ENCODE measurements at regions not wholly inside any gene's neighbourhood (a gene's known extent, or its start where the extent isn't known, plus 50 kb on each side); places are given as distances from the start of the nearest gene placed in this dataset.

DNA sequence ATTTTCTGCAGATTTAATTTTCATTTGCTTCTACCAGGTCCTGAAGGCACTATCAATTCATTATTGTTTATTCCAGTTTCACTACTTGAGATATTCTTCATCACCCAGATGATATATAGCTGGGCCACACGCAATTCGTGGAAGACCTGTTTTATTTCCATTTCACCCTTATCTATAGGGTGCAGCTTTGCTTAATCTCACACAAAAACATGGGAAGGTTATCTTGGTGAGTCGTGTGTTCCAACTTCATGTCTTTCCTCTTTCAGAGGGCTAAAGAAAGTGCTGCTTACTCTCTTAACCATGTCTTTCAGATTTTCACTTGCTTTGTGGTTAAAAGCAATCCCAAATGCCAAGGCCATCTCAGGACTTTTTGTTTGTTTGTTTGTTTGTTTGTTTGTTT lies 194.0 kb downstream of the SOD2 start:
- FAIRE-seq = no peak
- no peak for DNase-seq (ENCODE audit: insufficient read length, low spot score)

DNA sequence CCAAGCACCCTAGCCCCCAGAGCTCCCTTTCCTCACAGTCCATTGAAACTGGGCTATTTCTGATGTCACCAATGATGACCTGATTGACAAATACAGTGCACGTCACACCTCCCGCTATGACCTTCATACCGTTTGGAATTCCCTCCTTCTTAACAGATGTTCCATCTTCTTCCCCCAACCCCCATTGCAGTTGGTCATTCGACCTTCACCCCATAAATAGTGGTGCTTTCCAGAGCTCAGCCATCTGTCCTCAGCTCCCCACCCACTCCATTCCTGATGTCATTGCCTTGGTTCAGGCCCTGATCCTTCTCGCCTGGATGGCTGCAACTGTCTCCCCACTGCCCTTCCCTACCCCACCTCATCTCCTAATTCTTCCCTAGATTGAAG lies 198.5 kb downstream of the SOD2 start:
- FAIRE-seq (no peak), DNase-seq (ENCODE audit: insufficient read length, low spot score) (no peak)
- TF ChIP-seq, protein P1, sequence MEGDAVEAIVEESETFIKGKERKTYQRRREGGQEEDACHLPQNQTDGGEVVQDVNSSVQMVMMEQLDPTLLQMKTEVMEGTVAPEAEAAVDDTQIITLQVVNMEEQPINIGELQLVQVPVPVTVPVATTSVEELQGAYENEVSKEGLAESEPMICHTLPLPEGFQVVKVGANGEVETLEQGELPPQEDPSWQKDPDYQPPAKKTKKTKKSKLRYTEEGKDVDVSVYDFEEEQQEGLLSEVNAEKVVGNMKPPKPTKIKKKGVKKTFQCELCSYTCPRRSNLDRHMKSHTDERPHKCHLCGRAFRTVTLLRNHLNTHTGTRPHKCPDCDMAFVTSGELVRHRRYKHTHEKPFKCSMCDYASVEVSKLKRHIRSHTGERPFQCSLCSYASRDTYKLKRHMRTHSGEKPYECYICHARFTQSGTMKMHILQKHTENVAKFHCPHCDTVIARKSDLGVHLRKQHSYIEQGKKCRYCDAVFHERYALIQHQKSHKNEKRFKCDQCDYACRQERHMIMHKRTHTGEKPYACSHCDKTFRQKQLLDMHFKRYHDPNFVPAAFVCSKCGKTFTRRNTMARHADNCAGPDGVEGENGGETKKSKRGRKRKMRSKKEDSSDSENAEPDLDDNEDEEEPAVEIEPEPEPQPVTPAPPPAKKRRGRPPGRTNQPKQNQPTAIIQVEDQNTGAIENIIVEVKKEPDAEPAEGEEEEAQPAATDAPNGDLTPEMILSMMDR (IDR thresholded peaks at IDR 0.05; ENCODE audit: insufficient read depth, missing control alignments) = no peak

More for the DNA sequence above, 194.0 kb downstream of the SOD2 start:
- TF ChIP-seq, protein P1 (IDR thresholded peaks at IDR 0.05; ENCODE audit: insufficient read depth, missing control alignments) = no peak

DNA sequence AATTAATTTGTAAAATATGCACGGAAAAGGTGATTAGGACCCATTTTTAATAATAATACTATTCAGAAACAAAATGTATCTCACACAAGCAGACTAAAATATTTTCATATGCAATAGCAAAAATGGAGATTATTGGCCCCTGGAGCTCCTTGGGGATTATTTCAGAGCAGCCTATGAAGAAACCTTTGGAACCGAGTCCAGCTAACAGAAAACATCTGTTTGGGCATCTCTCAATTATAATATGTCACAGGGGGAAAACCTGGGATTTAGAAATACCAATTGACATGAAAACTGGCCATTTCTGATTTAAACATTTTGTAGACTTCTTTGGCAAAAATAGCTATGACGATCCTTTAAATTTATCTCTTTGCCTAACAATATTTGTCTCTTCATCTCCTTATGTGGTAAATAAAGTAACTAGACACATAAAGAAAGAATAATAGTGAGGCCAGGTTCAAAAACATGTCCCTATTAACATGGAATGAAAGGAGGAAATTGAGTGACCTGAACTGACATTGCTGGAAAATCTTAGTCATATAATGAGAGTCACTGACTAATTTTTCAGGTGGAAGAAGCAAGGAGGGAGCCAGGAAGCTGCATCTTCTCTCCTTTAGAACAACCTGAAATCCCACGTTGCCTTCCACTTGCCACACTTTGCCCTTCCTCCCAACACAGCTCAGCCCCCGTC lies 199.0 kb downstream of the SOD2 start:
- FAIRE-seq = no peak

DNA sequence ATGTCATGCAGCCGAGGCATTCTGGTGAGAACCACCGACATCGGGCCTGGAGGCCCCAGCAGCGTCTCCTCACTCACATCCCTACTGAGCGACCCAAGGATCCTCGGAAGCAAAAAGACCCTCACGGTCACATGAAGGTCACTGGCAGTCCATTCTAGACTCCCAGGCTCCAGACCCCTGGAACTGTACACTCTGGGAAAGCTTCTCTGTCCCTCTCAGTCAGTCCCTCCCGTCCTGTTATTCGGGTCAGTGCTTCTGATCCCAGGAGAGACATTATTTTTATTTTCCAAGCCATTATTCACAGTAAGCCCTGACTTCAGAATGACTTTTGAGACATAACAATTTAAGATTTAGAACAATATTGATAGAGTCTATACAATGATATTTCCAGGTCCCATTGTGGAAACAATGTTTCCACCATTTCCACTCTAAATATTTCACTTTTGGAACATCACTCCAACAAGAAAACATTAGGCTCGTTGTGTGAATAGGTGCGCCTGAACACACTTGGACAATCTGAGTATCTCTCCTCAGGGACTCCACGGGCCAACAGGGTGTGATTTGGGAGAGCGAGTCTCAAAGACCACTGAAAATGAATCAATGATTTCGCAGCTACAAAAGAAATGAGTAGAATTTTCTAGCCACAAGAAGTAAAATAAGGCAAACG lies 199.7 kb downstream of the SOD2 start:
- DNase-seq (ENCODE audit: insufficient read length, low spot score) (no peak), FAIRE-seq (no peak)
- TF ChIP-seq, protein P1 (IDR thresholded peaks at IDR 0.05; ENCODE audit: insufficient read depth, missing control alignments) = no peak

More for the DNA sequence above, 199.0 kb downstream of the SOD2 start:
- no peak for DNase-seq (ENCODE audit: insufficient read length, low spot score)
- TF ChIP-seq, protein P1 (IDR thresholded peaks at IDR 0.05; ENCODE audit: insufficient read depth, missing control alignments) = no peak

DNA sequence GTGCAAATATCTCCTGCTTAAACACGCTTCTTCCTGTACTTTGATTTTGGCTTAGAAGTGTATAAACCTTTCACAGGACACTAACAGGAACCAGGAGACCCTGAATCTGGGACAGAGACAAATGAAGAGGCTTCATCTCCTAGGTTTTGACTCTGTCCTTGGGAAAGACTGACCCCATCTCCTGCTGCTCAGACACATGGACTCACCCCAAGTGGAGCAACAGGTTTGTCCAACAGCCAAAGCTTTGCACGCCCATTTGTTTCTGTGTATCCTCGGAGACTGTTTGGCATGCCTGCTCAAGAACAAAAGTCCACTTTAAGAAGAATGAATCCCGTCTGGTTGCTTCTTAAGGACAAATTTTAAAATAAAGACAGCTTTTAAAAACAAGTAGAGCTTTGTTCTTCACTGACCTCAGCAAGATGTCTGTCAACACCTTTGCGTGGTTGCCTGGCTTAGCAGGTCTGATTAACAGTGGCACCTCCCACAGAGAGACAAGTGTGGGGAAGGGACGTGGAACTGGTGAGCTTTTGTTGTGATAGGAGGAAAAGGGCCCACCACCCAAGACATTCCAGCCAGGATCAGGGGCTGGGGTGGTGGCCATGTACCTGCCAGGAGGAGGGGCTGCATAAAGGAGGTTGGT lies 202.6 kb downstream of the SOD2 start:
- TF ChIP-seq, protein P1 (IDR thresholded peaks at IDR 0.05; ENCODE audit: insufficient read depth, missing control alignments) = no peak
- FAIRE-seq = no peak

DNA sequence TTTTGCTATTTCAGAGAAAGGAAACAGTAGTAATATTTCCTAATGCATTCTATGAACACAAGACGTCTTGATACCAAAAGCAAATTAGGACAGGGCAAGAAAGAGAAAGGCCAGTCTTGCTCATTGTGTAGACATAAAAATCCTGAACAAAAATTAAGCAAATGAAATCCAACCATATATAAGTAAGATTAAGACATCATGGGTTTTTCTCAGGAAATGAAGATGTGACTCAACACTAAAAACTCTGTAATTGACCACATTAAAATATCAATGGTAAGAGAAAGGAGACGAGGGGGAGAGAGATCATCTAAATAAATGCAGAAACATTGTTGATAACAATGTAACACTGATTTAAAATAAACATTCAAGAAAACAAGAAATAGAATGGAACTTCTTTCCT lies 205.4 kb downstream of the SOD2 start:
- DNase-seq (ENCODE audit: insufficient read length, low spot score) (no peak), FAIRE-seq (no peak)
- TF ChIP-seq, protein P1 (IDR thresholded peaks at IDR 0.05; ENCODE audit: insufficient read depth, missing control alignments) = no peak

More for the DNA sequence above, 202.6 kb downstream of the SOD2 start:
- DNase-seq (ENCODE audit: insufficient read length, low spot score) = no peak
